AG09309 (cell line): ENCODE measurements at regions not wholly inside any gene's neighbourhood (a gene's known extent, or its start where the extent isn't known, plus 50 kb on each side); places are given as distances from the start of the nearest gene placed in this dataset.
"Not testable (repeated sequence)": the region's sequence is repeated elsewhere in the genome, so short reads cannot be mapped to it uniquely, and the experiment has no call there.

Experiments
- DNase-seq: peaks from one replicate; pipeline ENCODE4 v3.0.0-alpha.2; 2010; ENCODE audit warnings: low read depth
- H3K4me3 ChIP-seq: 2 replicates; pipeline ENCODE4 v1.5.1; 2011; ENCODE audit warnings: mild to moderate bottlenecking, low read depth, low read length, moderate library complexity; ENCODE audit not compliant: control insufficient read depth
- CTCF ChIP-seq: IDR thresholded peaks from 2 replicates; pipeline ENCODE4 v1.5.1; 2011; ENCODE audit warnings: mild to moderate bottlenecking, low read depth, low read length, inconsistent platforms; ENCODE audit not compliant: insufficient read depth, control insufficient read depth; ENCODE audit errors: missing control alignments

GRCh38 chr20:4435671-4436455 lies 186.8 kb upstream of the ADRA1D start:
- TF ChIP-seq CTCF, result no peak
- H3K4me3 ChIP-seq, result no peak overlapping the region
- no peak for DNase-seq

- peak; percentile 75 for DNase-seq
- TF ChIP-seq CTCF, result no peak
- no peak overlapping the region for H3K4me3 ChIP-seq
Measured at GRCh38 chr20:4435225-4435624, 186.1 kb upstream of the ADRA1D start.

- H3K4me3 ChIP-seq, result no peak overlapping the region
- TF ChIP-seq CTCF, result no peak
- DNase-seq, result no peak
Measured at GRCh38 chr20:4434681-4435080, 185.6 kb upstream of the ADRA1D start.

GRCh38 chr20:4431446-4431845 lies 182.4 kb upstream of the ADRA1D start:
- no peak for TF ChIP-seq CTCF
- DNase-seq, result no peak
- H3K4me3 ChIP-seq, result no peak overlapping the region

- not testable (repeated sequence) for DNase-seq
Measured at GRCh38 chr20:4430826-4431225, 181.7 kb upstream of the ADRA1D start.

GRCh38 chr20:4427940-4428586 lies 179.0 kb upstream of the ADRA1D start:
- no peak for DNase-seq
- TF ChIP-seq CTCF, result no peak
- no peak overlapping the region for H3K4me3 ChIP-seq

More at GRCh38 chr20:4430826-4431225, 181.7 kb upstream of the ADRA1D start:
- H3K4me3 ChIP-seq, result not testable (repeated sequence)

- no peak overlapping the region for H3K4me3 ChIP-seq
- TF ChIP-seq CTCF, result no peak
- no peak for DNase-seq
Measured at GRCh38 chr20:4418141-4418540, 169.1 kb upstream of the ADRA1D start.
